Suprapubic skin (tissue), 4 donors: ENCODE measurements at regions not wholly inside any gene's neighbourhood (a gene's known extent, or its start where the extent isn't known, plus 50 kb on each side); places are given as distances from the start of the nearest gene placed in this dataset.

Source experiments
- EP300 ChIP-seq: sonication (generic); formaldehyde crosslinking; IDR thresholded peaks from one replicate; pipeline ENCODE4 v1.6.1; 2017; ENCODE audit warnings: antibody characterized with exemption
- POLR2A ChIP-seq, 2 donors: fragments of 450-650 bp; IDR thresholded peaks; one replicate each; pipeline ENCODE4 v1.6.1; 2017; ENCODE audit warnings: antibody characterized with exemption in 2 of 2, mild to moderate bottlenecking in 2 of 2, moderate library complexity in 2 of 2
- POLR2AphosphoS5 ChIP-seq, 3 donors: sonication (generic); formaldehyde crosslinking; IDR thresholded peaks; one replicate each; pipeline ENCODE4 v1.6.1; 2017; ENCODE audit warnings: antibody characterized with exemption in 3 of 3
- TF ChIP-seq, protein P1 (sequence below), 2 donors: fragments of 200-600 bp in 1 of 2; fragments of 450-650 bp in 1 of 2; sonication (generic) in 1 of 2; IDR thresholded peaks; one replicate each; pipeline ENCODE4 v1.5.1; 2016 to 2019; ENCODE audit warnings: antibody characterized with exemption in 2 of 2, mild to moderate bottlenecking in 1 of 2, moderate library complexity in 1 of 2

DNA sequence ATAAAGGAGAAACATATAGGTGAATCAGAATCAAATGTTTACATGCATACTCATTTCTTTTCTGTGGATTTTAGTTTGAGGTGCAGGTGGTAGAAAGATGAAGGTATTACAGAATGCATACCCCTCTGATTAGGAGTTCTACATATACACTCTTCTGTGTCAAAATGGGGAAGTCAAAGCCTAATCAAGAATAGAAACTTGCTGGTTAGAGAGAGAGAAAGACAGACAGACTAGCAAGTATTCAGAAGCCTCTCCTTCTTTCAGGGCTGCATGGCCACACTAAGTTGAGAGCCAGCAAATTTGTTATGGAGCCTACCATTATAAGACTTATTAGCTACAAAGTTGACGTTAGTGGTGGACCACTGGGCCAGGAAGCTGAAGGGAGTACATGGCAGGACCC is 358.3 kb upstream of the EYS start:
- TF ChIP-seq, protein P1, sequence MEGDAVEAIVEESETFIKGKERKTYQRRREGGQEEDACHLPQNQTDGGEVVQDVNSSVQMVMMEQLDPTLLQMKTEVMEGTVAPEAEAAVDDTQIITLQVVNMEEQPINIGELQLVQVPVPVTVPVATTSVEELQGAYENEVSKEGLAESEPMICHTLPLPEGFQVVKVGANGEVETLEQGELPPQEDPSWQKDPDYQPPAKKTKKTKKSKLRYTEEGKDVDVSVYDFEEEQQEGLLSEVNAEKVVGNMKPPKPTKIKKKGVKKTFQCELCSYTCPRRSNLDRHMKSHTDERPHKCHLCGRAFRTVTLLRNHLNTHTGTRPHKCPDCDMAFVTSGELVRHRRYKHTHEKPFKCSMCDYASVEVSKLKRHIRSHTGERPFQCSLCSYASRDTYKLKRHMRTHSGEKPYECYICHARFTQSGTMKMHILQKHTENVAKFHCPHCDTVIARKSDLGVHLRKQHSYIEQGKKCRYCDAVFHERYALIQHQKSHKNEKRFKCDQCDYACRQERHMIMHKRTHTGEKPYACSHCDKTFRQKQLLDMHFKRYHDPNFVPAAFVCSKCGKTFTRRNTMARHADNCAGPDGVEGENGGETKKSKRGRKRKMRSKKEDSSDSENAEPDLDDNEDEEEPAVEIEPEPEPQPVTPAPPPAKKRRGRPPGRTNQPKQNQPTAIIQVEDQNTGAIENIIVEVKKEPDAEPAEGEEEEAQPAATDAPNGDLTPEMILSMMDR (IDR thresholded peaks at IDR 0.05) = no peak
- TF ChIP-seq POLR2A (IDR thresholded peaks at IDR 0.05) = no peak
- TF ChIP-seq EP300 = no peak
- no peak for TF ChIP-seq POLR2AphosphoS5 (IDR thresholded peaks at IDR 0.05)
